Inferior parietal cortex (tissue), 1 donor: ENCODE measurements at regions not wholly inside any gene's neighbourhood (a gene's known extent, or its start where the extent isn't known, plus 50 kb on each side); places are given as distances from the start of the nearest gene placed in this dataset.

Experiments
- DNase-seq: peaks from one replicate; pipeline ENCODE4 v3.0.0-alpha.2; 2016; ENCODE audit errors: extremely low spot score

- no peak for DNase-seq
Observed at GRCh38 chr15:96390986-96391385, 60.5 kb downstream of the NR2F2 start.

- DNase-seq: no peak
Observed at GRCh38 chr15:96392380-96393208, 62.1 kb downstream of the NR2F2 start.

- no peak for DNase-seq
Observed at GRCh38 chr15:96393209-96393513, 62.7 kb downstream of the NR2F2 start.

- no peak for DNase-seq
Observed at GRCh38 chr15:96395687-96396086, 65.2 kb downstream of the NR2F2 start.

GRCh38 chr15:96398776-96399175 is 68.3 kb downstream of the NR2F2 start:
- DNase-seq: no peak

- DNase-seq: no peak
Observed at GRCh38 chr15:96402403-96402802, 71.9 kb downstream of the NR2F2 start.

GRCh38 chr15:96403071-96403470 is 72.6 kb downstream of the NR2F2 start:
- DNase-seq: no peak

- DNase-seq: no peak
Observed at GRCh38 chr15:96403932-96404331, 73.4 kb downstream of the NR2F2 start.

GRCh38 chr15:96404560-96404959 is 74.1 kb downstream of the NR2F2 start:
- no peak for DNase-seq

GRCh38 chr15:96406291-96406690 is 75.8 kb downstream of the NR2F2 start:
- DNase-seq: no peak

- no peak for DNase-seq
Observed at GRCh38 chr15:96406701-96407100, 76.2 kb downstream of the NR2F2 start.

- DNase-seq: no peak
Observed at GRCh38 chr15:96407482-96407881, 77.0 kb downstream of the NR2F2 start.

GRCh38 chr15:96408591-96409183 is 78.2 kb downstream of the NR2F2 start:
- DNase-seq: no peak

- no peak for DNase-seq
Observed at GRCh38 chr15:96409215-96410138, 79.0 kb downstream of the NR2F2 start.

GRCh38 chr15:96410175-96411055 is 79.9 kb downstream of the NR2F2 start:
- DNase-seq: no peak

- no peak for DNase-seq
Observed at GRCh38 chr15:96411056-96412031, 80.8 kb downstream of the NR2F2 start.

GRCh38 chr15:96412045-96412905 is 81.8 kb downstream of the NR2F2 start:
- DNase-seq: no peak

- DNase-seq: no peak
Observed at GRCh38 chr15:96412906-96413231, 82.4 kb downstream of the NR2F2 start.

- DNase-seq: no peak
Observed at GRCh38 chr15:96413657-96414056, 83.2 kb downstream of the NR2F2 start.

- no peak for DNase-seq
Observed at GRCh38 chr15:96414875-96415274, 84.4 kb downstream of the NR2F2 start.
